IPS DF 6.9 (cell line): ENCODE measurements at regions not wholly inside any gene's neighbourhood (a gene's known extent, or its start where the extent isn't known, plus 50 kb on each side); places are given as distances from the start of the nearest gene placed in this dataset.
"Not testable (repeated sequence)": the region's sequence is repeated elsewhere in the genome, so short reads cannot be mapped to it uniquely, and the experiment has no call there.

Source experiments
- DNase-seq: peaks from one replicate; pipeline ENCODE4 v3.0.0-alpha.2; 2013; ENCODE audit warnings: low read depth, low spot score
- H3K27ac ChIP-seq: one replicate; pipeline ENCODE4 v1.5.1; 2013; ENCODE audit warnings: low read length, control low read depth
- H3K27me3 ChIP-seq: 2 replicates; pipeline ENCODE4 v1.6.1; 2013; ENCODE audit warnings: mild to moderate bottlenecking, low read length; ENCODE audit not compliant: control insufficient read depth, insufficient read depth
- H3K36me3 ChIP-seq: 2 replicates; pipeline ENCODE4 v1.6.1; 2013; ENCODE audit warnings: low read length; ENCODE audit not compliant: control insufficient read depth, insufficient read depth
- H3K4me1 ChIP-seq: 2 replicates; pipeline ENCODE4 v1.6.1; 2013; ENCODE audit warnings: low read length; ENCODE audit not compliant: control insufficient read depth, insufficient read depth
- H3K4me3 ChIP-seq: 2 replicates; pipeline ENCODE4 v1.5.1; 2013; ENCODE audit warnings: mild to moderate bottlenecking, low read length
- H3K9me3 ChIP-seq: 2 replicates; pipeline ENCODE4 v1.6.1; 2013; ENCODE audit warnings: low read length, inconsistent platforms; ENCODE audit not compliant: control insufficient read depth, insufficient read depth
- WGBS: extraction: QIAGEN DNeasy Blood & Tissue Kit; methylation state at CpG from one replicate; pipeline ENCODE4 v1.1.7; 2013; ENCODE audit warnings: mixed read lengths, missing lambda C conversion rate; ENCODE audit not compliant: insufficient read length, insufficient coverage; 5-methylcytosine and 5-hydroxymethylcytosine counted together

DNA sequence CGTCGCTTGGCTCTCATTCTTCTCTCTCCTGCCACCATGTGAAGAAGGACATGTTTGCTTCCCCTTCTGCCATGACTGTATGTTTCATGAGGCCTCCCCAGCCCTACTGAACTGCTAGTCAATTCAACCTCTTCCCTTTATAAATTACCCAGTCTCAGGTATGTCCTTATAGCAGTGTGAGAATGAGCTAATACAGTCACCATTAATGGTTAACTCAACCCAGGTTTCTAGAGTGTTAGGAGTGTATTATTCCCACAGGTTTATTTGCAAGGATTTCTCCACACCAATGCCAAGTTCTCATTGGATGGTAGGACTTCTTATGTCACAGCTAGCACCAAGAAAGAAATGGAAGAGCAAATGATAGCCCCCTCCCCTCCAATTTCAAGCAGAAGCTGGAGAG, 71.9 kb downstream of the DYNAP start:
- H3K9me3 ChIP-seq, result no peaks in the 10 kb centered on the region
- DNase-seq, result no peak
- H3K4me3 ChIP-seq, result no peak overlapping the region
- H3K36me3 ChIP-seq, result no peaks in the 10 kb centered on the region
- no peak overlapping the region for H3K27ac ChIP-seq
- no peaks in the 10 kb centered on the region for H3K4me1 ChIP-seq
- no peaks in the 10 kb centered on the region for H3K27me3 ChIP-seq
- WGBS, result no CpG with 5 or more reads among the region's 2 CpGs

DNA sequence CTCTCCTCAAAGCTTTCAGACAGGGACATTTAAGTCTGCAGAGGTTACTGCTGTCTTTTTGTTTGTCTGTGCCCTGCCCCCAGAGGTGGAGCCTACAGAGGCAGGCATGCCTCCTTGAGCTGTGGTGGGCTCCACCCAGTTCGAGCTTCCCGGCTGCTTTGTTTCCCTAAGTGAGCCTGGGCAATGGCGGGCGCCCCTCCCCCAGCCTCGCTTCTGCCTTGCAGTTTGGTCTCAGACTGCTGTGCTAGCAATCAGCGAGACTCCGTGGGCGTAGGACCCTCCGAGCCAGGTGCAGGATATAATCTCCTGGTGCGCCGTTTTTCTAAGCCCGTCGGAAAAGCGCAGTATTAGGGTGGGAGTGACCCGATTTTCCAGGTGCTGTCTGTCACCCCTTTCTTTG, 78.7 kb downstream of the DYNAP start:
- not testable (repeated sequence) for H3K4me1 ChIP-seq, H3K27ac ChIP-seq, DNase-seq, H3K36me3 ChIP-seq, H3K27me3 ChIP-seq, H3K9me3 ChIP-seq, H3K4me3 ChIP-seq
- WGBS, result no CpG with 5 or more reads among the region's 15 CpGs

GRCh38 chr18:54671291-54671881, 80.3 kb downstream of the DYNAP start:
- Histone ChIP-seq H3K36me3 (no peaks in the 10 kb centered on the region), H3K27ac (no peak overlapping the region), H3K27me3 (no peaks in the 10 kb centered on the region), H3K4me1 (peaks cover 1% of the 10 kb centered on the region; the same call in 1 of the 2 replicates), H3K9me3 (peaks cover 2% of the 10 kb centered on the region), H3K4me3 (no peak overlapping the region)
- 100% methylated on average over 1 of the region's 1 CpG for WGBS
- DNase-seq, result no peak

- Histone ChIP-seq H3K27ac (no peak overlapping the region), H3K9me3 (peaks cover 2% of the 10 kb centered on the region), H3K4me3 (no peak overlapping the region), H3K4me1 (peaks cover 1% of the 10 kb centered on the region; the same call in 1 of the 2 replicates), H3K36me3 (no peaks in the 10 kb centered on the region), H3K27me3 (no peaks in the 10 kb centered on the region)
- no peak for DNase-seq
- WGBS, result no CpG with 5 or more reads among the region's 6 CpGs
These were observed 81.1 kb downstream of the DYNAP start for GRCh38 chr18:54672109-54672508.

- Histone ChIP-seq H3K36me3 (no peaks in the 10 kb centered on the region), H3K9me3 (peaks cover 2% of the 10 kb centered on the region), H3K27ac (no peak overlapping the region), H3K27me3 (no peaks in the 10 kb centered on the region), H3K4me1 (peaks cover 1% of the 10 kb centered on the region; the same call in 1 of the 2 replicates), H3K4me3 (no peak overlapping the region)
- no CpG with 5 or more reads among the region's 6 CpGs for WGBS
- DNase-seq, result no peak
These were observed 81.9 kb downstream of the DYNAP start for GRCh38 chr18:54672846-54673475.

DNA sequence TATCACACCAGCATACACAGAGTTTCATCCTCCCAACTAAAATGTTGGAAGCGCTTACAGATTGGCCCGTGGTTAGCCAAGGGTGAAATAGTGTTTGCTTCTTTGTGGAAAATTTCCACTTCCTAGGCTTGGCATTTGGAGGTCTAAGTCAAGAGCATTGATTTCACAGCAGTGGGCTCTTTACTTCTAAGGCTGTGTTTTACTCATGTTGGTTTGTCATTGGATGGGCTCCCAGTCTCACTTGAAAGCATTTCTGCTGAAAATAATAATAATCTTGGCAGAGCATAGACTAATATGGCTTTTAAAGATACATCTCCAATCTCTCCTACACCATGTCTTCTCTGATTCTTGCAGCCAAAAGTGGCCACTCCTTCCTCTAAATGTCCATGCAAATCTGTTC, 82.9 kb downstream of the DYNAP start:
- DNase-seq, result no peak
- no peak overlapping the region for H3K27ac ChIP-seq
- H3K4me1 ChIP-seq, result peaks cover 1% of the 10 kb centered on the region; the same call in 1 of the 2 replicates
- no peak overlapping the region for H3K4me3 ChIP-seq
- no peaks in the 10 kb centered on the region for H3K27me3 ChIP-seq
- WGBS, result no CpG with 5 or more reads among the region's 2 CpGs
- no peaks in the 10 kb centered on the region for H3K36me3 ChIP-seq
- peaks cover 2% of the 10 kb centered on the region for H3K9me3 ChIP-seq

DNA sequence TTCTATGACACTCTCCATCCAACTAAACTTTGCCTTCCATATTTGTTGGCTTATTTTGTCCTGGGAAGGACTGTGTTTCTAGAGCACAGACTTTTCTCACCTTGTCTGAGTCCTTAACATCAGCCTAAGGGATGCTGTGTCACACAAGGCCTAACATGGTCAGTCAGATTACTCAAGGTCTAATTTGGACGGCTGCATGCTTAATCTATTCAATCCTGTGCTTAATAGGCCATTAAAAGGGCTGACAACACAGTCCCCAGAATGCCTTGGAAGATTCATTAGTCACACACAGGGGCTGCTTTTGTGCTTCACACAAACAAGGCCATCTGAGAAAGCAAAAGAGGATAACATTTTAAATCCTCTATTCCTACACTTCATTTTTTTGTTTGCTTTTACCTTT, 84.0 kb downstream of the DYNAP start:
- DNase-seq, result no peak
- Histone ChIP-seq H3K27me3 (no peaks in the 10 kb centered on the region), H3K27ac (no peak overlapping the region), H3K4me3 (no peak overlapping the region), H3K4me1 (peaks cover 1% of the 10 kb centered on the region; the same call in 1 of the 2 replicates), H3K36me3 (no peaks in the 10 kb centered on the region), H3K9me3 (peaks cover 2% of the 10 kb centered on the region)
- WGBS, result no CpG with 5 or more reads among the region's 1 CpG

DNA sequence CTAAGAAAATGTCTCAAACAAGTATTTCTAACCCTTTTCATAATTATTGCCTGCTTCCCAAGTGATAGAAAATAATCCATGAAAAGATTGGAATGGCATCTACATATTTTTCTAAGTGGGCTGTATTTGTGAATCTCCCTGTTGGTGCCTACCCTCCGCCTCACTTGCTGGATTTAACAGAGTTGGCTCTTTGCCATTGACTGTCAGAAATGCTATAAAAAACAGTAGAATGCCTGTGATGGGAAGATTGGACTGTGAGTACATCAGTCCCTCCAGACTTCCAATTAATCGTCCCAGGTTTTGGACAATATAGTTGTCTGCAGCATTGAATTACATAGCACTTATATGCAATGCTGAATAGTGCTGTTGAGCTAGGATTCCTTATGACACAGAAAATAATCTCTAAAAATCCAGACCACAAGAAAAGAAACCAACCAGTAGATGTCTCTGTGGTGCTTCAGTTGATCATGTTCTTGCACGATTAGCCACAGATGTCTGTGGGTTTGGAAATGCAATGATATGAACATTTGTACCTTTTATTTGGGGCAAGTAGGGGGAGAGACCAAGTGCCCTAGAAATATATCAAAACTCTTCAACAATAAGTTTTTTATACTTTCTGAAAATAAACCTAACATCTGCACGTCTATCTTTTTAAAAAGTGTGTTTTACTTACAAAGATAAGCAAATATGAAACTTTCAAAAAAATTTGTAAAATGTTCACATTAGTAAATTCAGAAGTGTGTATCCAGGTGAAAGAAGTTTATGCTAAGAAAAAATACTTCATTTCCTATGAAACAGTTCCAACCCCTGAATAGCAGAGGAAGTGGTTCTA, 88.5 kb downstream of the DYNAP start:
- DNase-seq, result no peak
- Histone ChIP-seq H3K4me1 (no peaks in the 10 kb centered on the region), H3K9me3 (no peaks in the 10 kb centered on the region), H3K27me3 (no peaks in the 10 kb centered on the region), H3K27ac (no peak overlapping the region), H3K4me3 (no peak overlapping the region), H3K36me3 (no peaks in the 10 kb centered on the region)
- no CpG with 5 or more reads among the region's 4 CpGs for WGBS

DNA sequence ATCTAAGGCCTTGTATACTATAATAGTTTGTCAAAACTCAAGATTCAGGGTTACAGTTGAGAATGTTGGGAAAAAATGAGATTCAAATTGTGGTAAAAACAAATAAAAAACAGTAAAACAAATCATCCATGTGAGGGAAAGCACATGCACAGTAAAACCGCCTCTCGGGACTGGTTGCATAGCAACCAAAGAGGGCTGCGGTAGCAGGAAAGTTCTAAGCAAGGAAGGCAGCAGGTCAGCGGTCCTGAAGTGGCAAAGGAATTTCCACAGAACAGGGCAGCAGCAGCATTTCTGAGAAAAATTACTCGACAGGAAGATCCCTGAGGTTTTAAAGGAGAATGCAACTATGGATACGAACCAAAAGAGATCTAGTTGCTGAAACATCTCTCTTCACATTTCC, 93.7 kb downstream of the DYNAP start:
- Histone ChIP-seq H3K27me3 (no peaks in the 10 kb centered on the region), H3K4me1 (no peaks in the 10 kb centered on the region), H3K36me3 (no peaks in the 10 kb centered on the region), H3K9me3 (no peaks in the 10 kb centered on the region), H3K27ac (no peak overlapping the region), H3K4me3 (no peak overlapping the region)
- WGBS, result no CpG with 5 or more reads among the region's 6 CpGs
- no peak for DNase-seq

GRCh38 chr18:54689319-54689718, 98.3 kb downstream of the DYNAP start:
- DNase-seq, result no peak
- H3K27me3 ChIP-seq, result no peaks in the 10 kb centered on the region
- H3K36me3 ChIP-seq, result no peaks in the 10 kb centered on the region
- H3K9me3 ChIP-seq, result no peaks in the 10 kb centered on the region
- H3K27ac ChIP-seq, result no peak overlapping the region
- no peak overlapping the region for H3K4me3 ChIP-seq
- no CpG with 5 or more reads among the region's 2 CpGs for WGBS
- H3K4me1 ChIP-seq, result no peaks in the 10 kb centered on the region
